H9 (cell line): ENCODE measurements at regions not wholly inside any gene's neighbourhood (a gene's known extent, or its start where the extent isn't known, plus 50 kb on each side); places are given as distances from the start of the nearest gene placed in this dataset.

Experiments
- DNase-seq: peaks from one replicate; pipeline ENCODE4 v3.0.0-alpha.2; 2017
- H2AFZ ChIP-seq: one replicate; pipeline ENCODE4 v1.6.1; 2013; ENCODE audit warnings: mild to moderate bottlenecking, low read length, control low read depth, moderate library complexity
- H2AK5ac ChIP-seq: 2 replicates; pipeline ENCODE4 v1.6.1; 2013; ENCODE audit warnings: low read length, control low read depth, mixed read lengths; ENCODE audit not compliant: insufficient read length
- H2BK120ac ChIP-seq: one replicate; pipeline ENCODE4 v1.6.1; 2013; ENCODE audit warnings: low read depth, mild to moderate bottlenecking, low read length, control low read depth, inconsistent platforms; ENCODE audit not compliant: poor library complexity, severe bottlenecking
- H2BK12ac ChIP-seq: 2 replicates; pipeline ENCODE4 v1.6.1; 2013; ENCODE audit warnings: low read length, control low read depth, mixed read lengths, low read depth; ENCODE audit not compliant: insufficient read length
- H2BK15ac ChIP-seq: 2 replicates; pipeline ENCODE4 v1.6.1; 2013; ENCODE audit warnings: low read depth, low read length, control low read depth
- H2BK20ac ChIP-seq: one replicate; pipeline ENCODE4 v1.6.1; 2013; ENCODE audit warnings: low read depth, mild to moderate bottlenecking, low read length, control low read depth, inconsistent platforms; ENCODE audit not compliant: poor library complexity, severe bottlenecking
- H2BK5ac ChIP-seq: 2 replicates; pipeline ENCODE4 v1.6.1; 2013; ENCODE audit warnings: low read length, control low read depth, mixed read lengths; ENCODE audit not compliant: insufficient read length
- H3K14ac ChIP-seq: 2 replicates; pipeline ENCODE4 v1.6.1; 2013; ENCODE audit warnings: low read length, control low read depth; ENCODE audit not compliant: insufficient read depth
- H3K18ac ChIP-seq: 2 replicates; pipeline ENCODE4 v1.6.1; 2013; ENCODE audit warnings: low read depth, mild to moderate bottlenecking, mixed read lengths, low read length, control low read depth; ENCODE audit not compliant: insufficient read length
- H3K23ac ChIP-seq: 2 replicates; pipeline ENCODE4 v1.6.1; 2013; ENCODE audit warnings: low read length, control low read depth, mixed read lengths, low read depth; ENCODE audit not compliant: insufficient read length
- H3K23me2 ChIP-seq: 2 replicates; pipeline ENCODE4 v1.6.1; 2013; ENCODE audit warnings: low read depth, mild to moderate bottlenecking, mixed read lengths, low read length, control low read depth; ENCODE audit not compliant: insufficient read length, poor library complexity, severe bottlenecking
- H3K27ac ChIP-seq: 2 replicates; pipeline ENCODE4 v1.5.1; 2013; ENCODE audit warnings: low read length, control low read depth, mixed read lengths, low read depth; ENCODE audit not compliant: insufficient read length
- H3K27me3 ChIP-seq: 2 replicates; pipeline ENCODE4 v1.6.1; 2013; ENCODE audit warnings: low read length, control low read depth, inconsistent platforms; ENCODE audit not compliant: insufficient read depth
- H3K4ac ChIP-seq: 2 replicates; pipeline ENCODE4 v1.6.1; 2013; ENCODE audit warnings: low read depth, mild to moderate bottlenecking, control low read depth, inconsistent platforms, low read length, moderate library complexity
- H3K4me1 ChIP-seq: 2 replicates; pipeline ENCODE4 v1.6.1; 2013; ENCODE audit warnings: low read length, control low read depth, inconsistent platforms; ENCODE audit not compliant: insufficient read depth
- H3K4me2 ChIP-seq: 2 replicates; pipeline ENCODE4 v1.6.1; 2013; ENCODE audit warnings: low read length, control low read depth, mixed read lengths; ENCODE audit not compliant: insufficient read length, insufficient read depth
- H3K56ac ChIP-seq: 2 replicates; pipeline ENCODE4 v1.6.1; 2013; ENCODE audit warnings: low read depth, mild to moderate bottlenecking, mixed read lengths, low read length, control low read depth; ENCODE audit not compliant: insufficient read length
- H3K79me1 ChIP-seq: 2 replicates; pipeline ENCODE4 v1.6.1; 2013; ENCODE audit warnings: low read depth, mild to moderate bottlenecking, moderate library complexity, low read length, control low read depth, inconsistent platforms; ENCODE audit not compliant: insufficient read depth, poor library complexity, severe bottlenecking
- H3K79me2 ChIP-seq: 2 replicates; pipeline ENCODE4 v1.6.1; 2013; ENCODE audit warnings: low read length, control low read depth, inconsistent platforms; ENCODE audit not compliant: insufficient read depth
- H3K9ac ChIP-seq: 2 replicates; pipeline ENCODE4 v1.6.1; 2013; ENCODE audit warnings: low read length, control low read depth, mixed read lengths; ENCODE audit not compliant: insufficient read length; ENCODE audit errors: extremely low read depth
- H3K9me3 ChIP-seq: one replicate; pipeline ENCODE4 v1.6.1; 2013; ENCODE audit warnings: low read depth, low read length, inconsistent platforms; ENCODE audit not compliant: control insufficient read depth
- H3T11ph ChIP-seq: one replicate; pipeline ENCODE4 v1.6.1; 2013; ENCODE audit warnings: mild to moderate bottlenecking, low read length, control low read depth, inconsistent platforms
- H4K20me1 ChIP-seq: one replicate; pipeline ENCODE4 v1.6.1; 2013; ENCODE audit not compliant: control insufficient read depth, insufficient read length, insufficient read depth
- H4K5ac ChIP-seq: 2 replicates; pipeline ENCODE4 v1.6.1; 2013; ENCODE audit warnings: low read depth, mild to moderate bottlenecking, mixed read lengths, low read length, control low read depth; ENCODE audit not compliant: insufficient read length
- H4K8ac ChIP-seq: replicated peaks from 2 replicates; pipeline ENCODE4 v1.6.1; 2013; ENCODE audit warnings: low read length, control low read depth, mixed read lengths, low read depth; ENCODE audit not compliant: insufficient read length
- H4K91ac ChIP-seq: 2 replicates; pipeline ENCODE4 v1.6.1; 2013; ENCODE audit warnings: low read depth, mild to moderate bottlenecking, moderate library complexity, mixed read lengths, low read length, control low read depth; ENCODE audit not compliant: insufficient read length
- H3K27ac Mint-ChIP-seq, 3 experiments: 2 replicates in 2 of 3; 3 replicates in 1 of 3; pipeline ENCODE4 v1.8.0; 2020 to 2021; ENCODE audit warnings: mixed read lengths in 3 of 3, mild to moderate bottlenecking in 1 of 3, moderate library complexity in 1 of 3
- H3K27me3 Mint-ChIP-seq: 2 replicates; pipeline ENCODE4 v1.8.0; 2021; ENCODE audit warnings: low read depth, mild to moderate bottlenecking, moderate library complexity, mixed read lengths
- H3K36me3 Mint-ChIP-seq, 3 experiments: 2 replicates in 2 of 3; 3 replicates in 1 of 3; pipeline ENCODE4 v1.8.0; 2020 to 2021; ENCODE audit warnings: low read depth in 3 of 3, mixed read lengths in 3 of 3; ENCODE audit not compliant: insufficient read depth in 1 of 3
- H3K4me1 Mint-ChIP-seq, 2 experiments: 2 replicates each; pipeline ENCODE4 v1.8.0; 2020; ENCODE audit warnings: mixed read lengths in 2 of 2
- H3K4me3 Mint-ChIP-seq, 2 experiments: 2 replicates in 1 of 2; 3 replicates in 1 of 2; pipeline ENCODE4 v1.8.0; 2020 to 2021; ENCODE audit warnings: mild to moderate bottlenecking in 2 of 2, mixed read lengths in 2 of 2, moderate library complexity in 1 of 2
- H3K9me3 Mint-ChIP-seq, 2 experiments: 2 replicates in 1 of 2; 3 replicates in 1 of 2; pipeline ENCODE4 v1.8.0; 2020; ENCODE audit warnings: mild to moderate bottlenecking in 2 of 2, mixed read lengths in 2 of 2, moderate library complexity in 1 of 2
- WGBS: extraction: QIAGEN DNeasy Blood & Tissue Kit; methylation state at CpG from one replicate; pipeline ENCODE4 v1.1.7; 2013; ENCODE audit warnings: missing lambda C conversion rate, low lambda C conversion rate, mixed read lengths; ENCODE audit not compliant: insufficient read length; ENCODE audit errors: extremely low coverage; 5-methylcytosine and 5-hydroxymethylcytosine counted together
- TF ChIP-seq, protein P1 (sequence below): fragments of 200-600 bp; sonication (generic); conservative IDR thresholded peaks from 3 replicates; pipeline ENCODE4 v1.8.0; 2021; ENCODE audit warnings: antibody characterized with exemption, mild to moderate bottlenecking

DNA sequence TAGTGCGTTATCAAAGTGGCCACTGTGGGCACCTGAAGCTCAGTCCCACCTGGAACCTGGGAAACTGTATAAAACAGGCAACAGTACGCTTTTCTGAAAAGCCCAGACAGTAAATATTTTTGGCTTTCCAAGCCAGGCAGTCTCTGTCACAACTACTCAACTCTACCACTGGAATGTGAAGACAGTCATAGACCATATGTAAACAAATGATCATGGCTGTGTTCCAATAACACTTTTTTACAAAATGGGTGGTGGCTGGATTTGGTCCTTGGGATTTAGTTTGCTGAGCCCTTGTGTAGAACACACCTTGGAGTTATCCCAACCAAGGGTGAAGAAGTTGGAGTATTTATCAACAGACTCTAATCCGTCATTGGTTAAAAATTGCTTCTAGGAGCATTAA lies 259.9 kb downstream of the SKIDA1 start:
- Histone ChIP-seq H3K79me1 (no peaks in the 10 kb centered on the region), H2BK120ac (no peak overlapping the region), H3K9me3 (no peaks in the 10 kb centered on the region), H3K27ac (no peak overlapping the region), H4K8ac (no peak overlapping the region), H2BK12ac (no peak overlapping the region), H2AK5ac (no peak overlapping the region), H2BK15ac (no peak overlapping the region), H3K56ac (no peak overlapping the region), H3K4ac (no peak overlapping the region), H3K4me2 (no peak overlapping the region), H3K27me3 (no peaks in the 10 kb centered on the region; the same call in 1 of the 2 replicates), H4K91ac (no peak overlapping the region), H2BK5ac (no peak overlapping the region), H3K23ac (no peak overlapping the region), H3K23me2 (no peaks in the 10 kb centered on the region), H3K79me2 (no peaks in the 10 kb centered on the region), H2AFZ (no peak overlapping the region), H3K4me1 (peaks cover 5% of the 10 kb centered on the region; the same call in 1 of the 2 replicates), H4K20me1 (no peaks in the 10 kb centered on the region), H4K5ac (no peak overlapping the region), H3K14ac (no peak overlapping the region), H3K18ac (no peak overlapping the region), H3K9ac (no peak overlapping the region), H3T11ph (no peak overlapping the region), H2BK20ac (no peak overlapping the region)
- Mint-ChIP-seq H3K4me1 (peaks cover 21 to 22% of the 10 kb centered on the region in 2 experiments), H3K27ac (no peak overlapping the region), H3K9me3 (peaks cover 3 to 4% of the 10 kb centered on the region in 2 experiments; a peak in 4 of 5 replicates), H3K36me3 (peaks cover 2 to 17% (median 4%) of the 10 kb centered on the region in 3 experiments; a peak in 6 of 7 replicates), H3K4me3 (no peak overlapping the region), H3K27me3 (no peaks in the 10 kb centered on the region)
- TF ChIP-seq, protein P1, sequence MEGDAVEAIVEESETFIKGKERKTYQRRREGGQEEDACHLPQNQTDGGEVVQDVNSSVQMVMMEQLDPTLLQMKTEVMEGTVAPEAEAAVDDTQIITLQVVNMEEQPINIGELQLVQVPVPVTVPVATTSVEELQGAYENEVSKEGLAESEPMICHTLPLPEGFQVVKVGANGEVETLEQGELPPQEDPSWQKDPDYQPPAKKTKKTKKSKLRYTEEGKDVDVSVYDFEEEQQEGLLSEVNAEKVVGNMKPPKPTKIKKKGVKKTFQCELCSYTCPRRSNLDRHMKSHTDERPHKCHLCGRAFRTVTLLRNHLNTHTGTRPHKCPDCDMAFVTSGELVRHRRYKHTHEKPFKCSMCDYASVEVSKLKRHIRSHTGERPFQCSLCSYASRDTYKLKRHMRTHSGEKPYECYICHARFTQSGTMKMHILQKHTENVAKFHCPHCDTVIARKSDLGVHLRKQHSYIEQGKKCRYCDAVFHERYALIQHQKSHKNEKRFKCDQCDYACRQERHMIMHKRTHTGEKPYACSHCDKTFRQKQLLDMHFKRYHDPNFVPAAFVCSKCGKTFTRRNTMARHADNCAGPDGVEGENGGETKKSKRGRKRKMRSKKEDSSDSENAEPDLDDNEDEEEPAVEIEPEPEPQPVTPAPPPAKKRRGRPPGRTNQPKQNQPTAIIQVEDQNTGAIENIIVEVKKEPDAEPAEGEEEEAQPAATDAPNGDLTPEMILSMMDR, result no peak
- WGBS, result no CpG with 5 or more reads among the region's 3 CpGs
- no peak for DNase-seq
